Heart left ventricle (tissue), 16 donors: ENCODE measurements at regions not wholly inside any gene's neighbourhood (a gene's known extent, or its start where the extent isn't known, plus 50 kb on each side); places are given as distances from the start of the nearest gene placed in this dataset.

Source experiments
- ATAC-seq, 4 donors: fragments of 200-7000 bp; cut with Tn5 transposase; one replicate each; pipeline ENCODE4 v1.9.1; 2020 to 2022; ENCODE audit warnings: moderate library complexity in 4 of 4, mild to moderate bottlenecking in 3 of 4, moderate number of reproducible peaks in 1 of 4
- DNase-seq, 5 donors: peaks; one replicate each; pipeline ENCODE4 v3.0.0-alpha.2; 2020
- H3K27ac ChIP-seq, 12 donors: fragments of 200-600 bp; sonication (generic) in 4 of 12; one replicate each; pipeline versions ENCODE4 v1.5.0 to v1.8.0; 2016 to 2022; ENCODE audit warnings: mild to moderate bottlenecking in 2 of 12
- H3K27me3 ChIP-seq, 9 donors: fragments of 200-600 bp; sonication (generic) in 2 of 9; one replicate each; pipeline versions ENCODE4 v1.5.1 to v1.8.0; 2016 to 2022; ENCODE audit warnings: mild to moderate bottlenecking in 3 of 9
- H3K36me3 ChIP-seq, 9 donors: fragments of 200-600 bp; sonication (generic) in 2 of 9; one replicate each; pipeline versions ENCODE4 v1.5.0 to v1.8.0; 2018 to 2022; ENCODE audit warnings: mild to moderate bottlenecking in 2 of 9
- H3K4me1 ChIP-seq, 12 donors: fragments of 200-600 bp; sonication (generic) in 4 of 12; one replicate each; pipeline versions ENCODE4 v1.5.0 to v1.8.0; 2016 to 2022; ENCODE audit warnings: mild to moderate bottlenecking in 3 of 12
- H3K4me3 ChIP-seq, 12 donors: fragments of 200-600 bp; sonication (generic) in 4 of 12; one replicate each; pipeline versions ENCODE4 v1.5.0 to v1.8.0; 2017 to 2022; ENCODE audit warnings: mild to moderate bottlenecking in 9 of 12, moderate library complexity in 4 of 12
- H3K9me3 ChIP-seq, 12 donors: fragments of 200-600 bp; sonication (generic) in 4 of 12; one replicate each; pipeline versions ENCODE4 v1.5.0 to v1.8.0; 2016 to 2022; ENCODE audit warnings: mild to moderate bottlenecking in 1 of 12
- POLR2A ChIP-seq, 2 donors: fragments of 450-650 bp; IDR thresholded peaks; one replicate each; pipeline ENCODE4 v1.6.1; 2017; ENCODE audit warnings: antibody characterized with exemption in 2 of 2, mild to moderate bottlenecking in 2 of 2, moderate library complexity in 2 of 2
- WGBS, 4 donors: extraction: QIAGEN DNeasy Blood & Tissue Kit in 2 of 4; methylation state at CpG; one replicate each; pipeline versions ENCODE4 v1.1.5 to v1.1.7; 2013 to 2018; 5-methylcytosine and 5-hydroxymethylcytosine counted together
- intact Hi-C, 10 donors: fragments of 100-400 bp; cut with DNase I; formaldehyde crosslinking; loops; one replicate each; pipeline versions ENCODE4 v1.11.1 to v1.14.2; 2022
- TF ChIP-seq, protein P1 (sequence below), 12 donors: fragments of 200-600 bp; sonication (generic) in 4 of 12; IDR thresholded peaks; one replicate each; pipeline versions ENCODE4 v1.5.0 to v1.8.0; 2018 to 2022; ENCODE audit warnings: antibody characterized with exemption in 12 of 12, mild to moderate bottlenecking in 5 of 12
- donor health status: ischemic (EF 13 %, LVEDD 7.1; RV severe dilation, severe dysfunction).
- donor health status: healthy with polysubstance abuse.
- donor health status: DM: no; HTN: yes; CAD: no.
- donor health status: DM: no; HTN: no; CAD: no.
- donor health status: ischemic (EF 25% LVEDD 6.9; RV normal size, moderate dysfunction).
- donor health status: ischemic (EF 25% LVEDD 5.7; RV mildly dilated, moderate dysfunction).
- donor health status: healthy.
- donor health status: DM: yes; HTN: yes; CAD: no.
- donor health status: ischemic (EF 35%, LVEDD 5.7; RV mildly dilated, moderate dysfunction).
- donor health status: nonischemic (EF 11% LVEDD 7.7; RV severe dilation, severe dysfunction).
- donor health status: DM: yes; HTN: yes; CAD: no.
- donor health status: PGD.
- donor health status: ischemic (EF 29% LVEDD 5.4; RV normal size, mild dysfunction).
- donor health status: nonischemic (EF 23%, LVEDD 6.1; RV moderate dilation, normal function).

DNA sequence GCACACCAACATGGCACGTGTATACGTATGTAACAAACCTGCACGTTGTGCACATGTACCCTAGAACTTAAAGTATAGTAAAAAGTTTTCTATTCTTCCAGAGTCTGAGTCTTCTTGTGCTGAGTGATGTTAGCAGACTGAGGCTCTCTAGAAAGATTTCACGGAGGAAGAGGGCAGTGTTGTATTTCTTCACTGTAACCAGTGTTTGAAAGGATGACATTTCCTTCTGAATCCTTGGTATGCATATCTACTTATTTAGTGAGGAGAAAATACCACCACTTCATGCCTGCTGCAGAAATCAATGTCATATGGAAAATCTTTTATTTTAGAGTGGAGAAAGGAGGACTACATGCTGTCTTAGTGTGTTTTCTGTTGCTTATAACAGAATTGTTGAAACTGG, 357.1 kb downstream of the CCDC85A start:
- no peak overlapping the region for H3K4me3 ChIP-seq
- DNase-seq (no peak), ATAC-seq (no peak)
- no peak overlapping the region for H3K27ac ChIP-seq
- peaks cover 0 to 6% (median 0%) of the 10 kb centered on the region in 12 donors for H3K9me3 ChIP-seq
- no peak for TF ChIP-seq POLR2A (IDR thresholded peaks at IDR 0.05)
- TF ChIP-seq, protein P1, sequence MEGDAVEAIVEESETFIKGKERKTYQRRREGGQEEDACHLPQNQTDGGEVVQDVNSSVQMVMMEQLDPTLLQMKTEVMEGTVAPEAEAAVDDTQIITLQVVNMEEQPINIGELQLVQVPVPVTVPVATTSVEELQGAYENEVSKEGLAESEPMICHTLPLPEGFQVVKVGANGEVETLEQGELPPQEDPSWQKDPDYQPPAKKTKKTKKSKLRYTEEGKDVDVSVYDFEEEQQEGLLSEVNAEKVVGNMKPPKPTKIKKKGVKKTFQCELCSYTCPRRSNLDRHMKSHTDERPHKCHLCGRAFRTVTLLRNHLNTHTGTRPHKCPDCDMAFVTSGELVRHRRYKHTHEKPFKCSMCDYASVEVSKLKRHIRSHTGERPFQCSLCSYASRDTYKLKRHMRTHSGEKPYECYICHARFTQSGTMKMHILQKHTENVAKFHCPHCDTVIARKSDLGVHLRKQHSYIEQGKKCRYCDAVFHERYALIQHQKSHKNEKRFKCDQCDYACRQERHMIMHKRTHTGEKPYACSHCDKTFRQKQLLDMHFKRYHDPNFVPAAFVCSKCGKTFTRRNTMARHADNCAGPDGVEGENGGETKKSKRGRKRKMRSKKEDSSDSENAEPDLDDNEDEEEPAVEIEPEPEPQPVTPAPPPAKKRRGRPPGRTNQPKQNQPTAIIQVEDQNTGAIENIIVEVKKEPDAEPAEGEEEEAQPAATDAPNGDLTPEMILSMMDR (IDR thresholded peaks at IDR 0.05), result no peak
- peaks cover 0 to 6% (median 0%) of the 10 kb centered on the region in 12 donors for H3K4me1 ChIP-seq
- H3K36me3 ChIP-seq, result no peaks in the 10 kb centered on the region
- intact Hi-C loops, result no loop called here
- no peaks in the 10 kb centered on the region for H3K27me3 ChIP-seq
- WGBS, 4 donors, result 35 to 82% (median 72%) methylated on average over 4 of the region's 4 CpGs

DNA sequence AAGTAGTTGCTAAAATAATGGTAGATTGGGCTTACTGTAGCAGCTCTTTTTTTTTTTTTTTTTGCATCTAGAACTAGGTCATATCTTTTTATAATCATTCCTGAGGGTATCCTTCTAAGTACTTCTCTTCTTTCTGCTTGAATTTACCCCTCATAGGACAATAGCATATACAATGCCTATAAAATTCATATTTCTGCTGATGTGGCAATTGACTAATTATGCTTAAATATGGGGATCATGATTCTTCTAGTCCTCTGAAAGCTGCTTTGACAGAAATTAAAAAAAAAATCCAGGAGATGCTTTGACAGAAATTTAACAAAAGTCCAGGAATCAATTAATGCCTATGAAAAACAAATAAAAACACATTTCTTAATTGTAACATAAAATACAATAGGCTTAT, 358.4 kb downstream of the CCDC85A start:
- peaks cover 0 to 6% (median 0%) of the 10 kb centered on the region in 12 donors for H3K4me1 ChIP-seq
- H3K4me3 ChIP-seq, result no peak overlapping the region
- ATAC-seq (no peak), DNase-seq (no peak)
- H3K27ac ChIP-seq, result no peak overlapping the region
- H3K27me3 ChIP-seq, result no peaks in the 10 kb centered on the region
- TF ChIP-seq, protein P1 (IDR thresholded peaks at IDR 0.05), result no peak
- no peak for TF ChIP-seq POLR2A (IDR thresholded peaks at IDR 0.05)
- intact Hi-C loops, result no loop called here
- H3K36me3 ChIP-seq, result no peaks in the 10 kb centered on the region
- peaks cover 0 to 6% (median 0%) of the 10 kb centered on the region in 12 donors for H3K9me3 ChIP-seq

DNA sequence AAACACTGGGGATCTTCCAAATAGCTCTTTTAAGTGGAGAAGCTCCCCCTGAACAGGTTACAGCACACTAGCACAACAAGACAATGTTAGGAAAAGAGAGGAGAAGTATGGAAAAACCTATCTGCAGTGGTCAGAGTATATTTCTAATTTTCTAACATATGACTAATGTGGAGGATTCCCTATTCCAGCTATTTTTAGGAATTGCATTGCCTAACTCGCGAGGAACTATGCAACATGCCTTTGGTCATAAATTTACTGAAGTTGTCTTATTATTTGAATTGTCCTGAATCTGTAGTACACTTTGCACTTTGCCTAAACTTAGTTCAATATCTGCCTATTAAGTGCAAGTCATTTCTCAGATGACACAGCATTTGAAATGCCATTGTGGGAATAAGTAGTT, 381.4 kb downstream of the CCDC85A start:
- DNase-seq, result no peak
- Histone ChIP-seq H3K27me3 (no peaks in the 10 kb centered on the region), H3K27ac (no peak overlapping the region), H3K36me3 (no peaks in the 10 kb centered on the region), H3K9me3 (no peaks in the 10 kb centered on the region), H3K4me1 (peaks cover 0 to 3% (median 0%) of the 10 kb centered on the region in 12 donors), H3K4me3 (no peak overlapping the region)
- TF ChIP-seq, protein P1 (IDR thresholded peaks at IDR 0.05), result no peak
- no peak for TF ChIP-seq POLR2A (IDR thresholded peaks at IDR 0.05)
- ATAC-seq, result no peak
- WGBS, 4 donors, result 64 to 84% (median 73%) methylated on average over 2 of the region's 2 CpGs
- intact Hi-C loops, result no loop called here

DNA sequence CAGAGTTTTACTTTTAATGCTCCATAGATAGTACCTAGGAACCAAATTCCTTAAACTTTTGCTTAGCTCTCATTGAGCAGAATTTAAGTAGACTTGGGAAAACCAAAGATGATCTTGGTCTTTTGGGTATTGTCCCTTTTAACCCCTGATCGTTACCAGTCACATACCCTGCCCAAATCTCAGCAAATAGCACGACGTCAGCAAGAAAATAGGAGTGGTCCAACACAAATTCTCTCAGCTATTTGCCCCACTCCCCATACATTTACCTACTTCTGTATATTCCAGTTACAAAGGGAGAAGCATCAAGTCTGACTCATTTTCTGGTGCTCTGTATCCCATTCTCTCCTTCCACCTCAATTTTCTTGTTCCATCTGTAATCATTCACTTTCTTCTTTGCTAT, 387.3 kb downstream of the CCDC85A start:
- H3K4me3 ChIP-seq, result no peak overlapping the region
- peaks cover 0 to 7% (median 2%) of the 10 kb centered on the region in 12 donors for H3K9me3 ChIP-seq
- intact Hi-C loops, result no loop called here
- no peak for ATAC-seq
- H3K27me3 ChIP-seq, result no peaks in the 10 kb centered on the region
- no peak overlapping the region for H3K27ac ChIP-seq
- DNase-seq, result no peak
- 83 to 88% (median 85%) methylated on average over 3 of the region's 3 CpGs for WGBS, 4 donors
- no peak for TF ChIP-seq POLR2A (IDR thresholded peaks at IDR 0.05)
- TF ChIP-seq, protein P1 (IDR thresholded peaks at IDR 0.05), result no peak
- no peaks in the 10 kb centered on the region for H3K4me1 ChIP-seq
- H3K36me3 ChIP-seq, result no peaks in the 10 kb centered on the region
